ENCODE measurements at regions not wholly inside any gene's neighbourhood (a gene's known extent, or its start where the extent isn't known, plus 50 kb on each side); places are given as distances from the start of the nearest gene placed in this dataset.

- TF ChIP-seq CTCF (IDR thresholded peaks at IDR 0.05; ENCODE audit: low read length): no peak
- no peak for TF ChIP-seq EZH2 (IDR thresholded peaks at IDR 0.05; ENCODE audit: borderline replicate concordance, low read length)
Measured at GRCh38 chr7:101743995-101744360, 73.4 kb upstream of the CUX1 start.

All from OCI-LY1 (cell line).